ENCODE measurements at regions not wholly inside any gene's neighbourhood (a gene's known extent, or its start where the extent isn't known, plus 50 kb on each side); places are given as distances from the start of the nearest gene placed in this dataset.

GRCh38 chr5:130995851-130996250 is 169.2 kb downstream of the HINT1 start:
- Histone ChIP-seq H3K27me3 (no peaks in the 10 kb centered on the region), H3K36me3 (no peaks in the 10 kb centered on the region), H3K9me3 (no peaks in the 10 kb centered on the region), H3K4me1 (no peaks in the 10 kb centered on the region), H3K27ac (no peak overlapping the region), H3K4me3 (no peak overlapping the region)
- ATAC-seq: no peak
- WGBS (ENCODE audit: insufficient coverage, low coverage, low lambda C conversion rate, missing lambda C conversion rate): 73% methylated on average over 4 of the region's 23 CpGs
- intact Hi-C loops (cut with DNase I): no loop called here
- DNase-seq: no peak
- no peak for TF ChIP-seq POLR2A (IDR thresholded peaks at IDR 0.05)
- no peak for TF ChIP-seq CTCF (IDR thresholded peaks at IDR 0.05)

DNA sequence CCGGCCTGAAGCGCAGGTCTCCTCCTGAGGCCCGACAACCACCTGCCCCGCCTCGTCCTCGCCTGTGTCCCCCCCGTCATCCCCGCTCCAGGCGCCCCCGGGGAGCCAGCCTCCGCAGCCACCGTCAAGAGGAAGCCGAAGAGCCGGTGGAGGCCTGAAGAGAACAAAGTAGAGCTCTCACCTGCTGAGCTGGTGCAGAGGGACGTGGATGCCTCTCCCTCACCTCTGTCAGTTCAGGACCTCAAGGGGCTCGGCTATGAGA is 169.9 kb downstream of the HINT1 start:
- H3K4me3 ChIP-seq: no peak overlapping the region
- 44% methylated on average over 2 of the region's 16 CpGs for WGBS (ENCODE audit: insufficient coverage, low coverage, low lambda C conversion rate, missing lambda C conversion rate)
- H3K27ac ChIP-seq: no peak overlapping the region
- no peaks in the 10 kb centered on the region for H3K36me3 ChIP-seq
- ATAC-seq: no peak
- H3K27me3 ChIP-seq: no peaks in the 10 kb centered on the region
- intact Hi-C loops (cut with DNase I): no loop called here
- no peak for DNase-seq
- no peaks in the 10 kb centered on the region for H3K9me3 ChIP-seq
- H3K4me1 ChIP-seq: no peaks in the 10 kb centered on the region
- TF ChIP-seq CTCF (IDR thresholded peaks at IDR 0.05) (no peak), POLR2A (IDR thresholded peaks at IDR 0.05) (no peak)

DNA sequence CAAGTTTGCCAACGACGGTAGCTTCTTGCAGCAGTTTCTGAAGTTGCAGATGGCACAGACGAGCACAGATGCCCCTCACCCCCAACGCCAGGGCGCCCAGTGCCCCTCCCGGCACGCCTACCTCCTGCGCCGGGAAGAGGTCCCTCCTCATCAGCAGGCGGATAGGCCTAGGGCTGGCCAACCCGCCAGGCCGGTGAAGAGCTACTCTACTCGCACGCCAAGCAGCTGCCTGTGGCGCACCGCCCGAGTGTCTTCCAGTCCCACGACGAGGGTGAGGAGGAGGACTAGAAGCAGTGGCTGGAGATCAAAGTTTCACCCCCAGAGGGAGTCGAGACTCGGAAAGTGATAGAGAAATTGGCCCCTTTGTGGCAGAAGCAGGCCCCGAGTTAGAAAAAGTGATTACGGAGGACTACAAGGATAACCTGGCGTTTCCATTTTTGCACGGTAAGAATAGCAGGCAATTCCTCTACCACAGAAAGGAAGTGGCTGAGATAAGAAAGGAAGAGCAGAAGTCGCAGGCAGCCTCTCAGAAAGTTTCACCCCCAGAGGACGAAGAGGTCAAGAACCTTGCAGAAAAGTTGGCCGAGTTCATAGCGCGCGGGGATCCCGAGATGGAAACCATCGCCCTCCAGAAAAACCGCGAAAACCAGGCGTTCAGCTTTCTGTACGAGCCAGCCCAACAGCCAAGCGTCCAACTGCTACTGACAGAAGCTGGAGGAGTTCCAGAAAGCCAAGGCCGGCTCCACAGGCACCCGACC is 170.4 kb downstream of the HINT1 start:
- WGBS (ENCODE audit: insufficient coverage, low coverage, low lambda C conversion rate, missing lambda C conversion rate): 55% methylated on average over 10 of the region's 40 CpGs
- no peak for DNase-seq

DNA sequence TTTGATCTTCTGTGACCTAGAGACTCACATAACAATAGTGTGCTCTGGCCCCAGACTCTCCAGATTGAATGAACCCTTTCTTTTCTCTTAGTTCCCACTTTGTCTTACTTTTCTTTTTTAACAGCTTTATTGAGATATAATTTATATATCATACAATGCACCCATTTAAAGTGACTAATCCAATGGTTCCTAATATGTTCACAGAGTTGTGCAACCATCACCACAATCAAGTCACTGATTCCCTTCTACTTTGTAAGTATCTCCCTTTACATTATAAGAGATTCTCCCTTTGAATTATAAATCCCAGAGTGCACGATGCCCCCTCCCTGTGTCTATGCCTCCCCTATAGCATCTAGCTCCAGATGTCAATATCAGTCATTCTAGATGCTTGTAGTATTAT is 172.4 kb downstream of the HINT1 start:
- no peak overlapping the region for H3K4me3 ChIP-seq
- H3K4me1 ChIP-seq: no peaks in the 10 kb centered on the region
- H3K9me3 ChIP-seq: no peaks in the 10 kb centered on the region
- TF ChIP-seq POLR2A (IDR thresholded peaks at IDR 0.05): no peak
- no peak for TF ChIP-seq CTCF (IDR thresholded peaks at IDR 0.05)
- intact Hi-C loops (cut with DNase I): no loop called here
- no peaks in the 10 kb centered on the region for H3K27me3 ChIP-seq
- no peak overlapping the region for H3K27ac ChIP-seq
- ATAC-seq (no peak), DNase-seq (no peak)
- no peaks in the 10 kb centered on the region for H3K36me3 ChIP-seq
- WGBS (ENCODE audit: insufficient coverage, low coverage, low lambda C conversion rate, missing lambda C conversion rate): 5% methylated on average over 1 of the region's 1 CpG

More for the DNA sequence above, 170.4 kb downstream of the HINT1 start:
- no peaks in the 10 kb centered on the region for H3K9me3 ChIP-seq
- H3K36me3 ChIP-seq: no peaks in the 10 kb centered on the region
- no peak for TF ChIP-seq POLR2A (IDR thresholded peaks at IDR 0.05)
- no peak for TF ChIP-seq CTCF (IDR thresholded peaks at IDR 0.05)
- H3K4me3 ChIP-seq: no peak overlapping the region
- intact Hi-C loops (cut with DNase I): no loop called here
- H3K4me1 ChIP-seq: no peaks in the 10 kb centered on the region
- no peak for ATAC-seq
- no peak overlapping the region for H3K27ac ChIP-seq
- no peaks in the 10 kb centered on the region for H3K27me3 ChIP-seq

DNA sequence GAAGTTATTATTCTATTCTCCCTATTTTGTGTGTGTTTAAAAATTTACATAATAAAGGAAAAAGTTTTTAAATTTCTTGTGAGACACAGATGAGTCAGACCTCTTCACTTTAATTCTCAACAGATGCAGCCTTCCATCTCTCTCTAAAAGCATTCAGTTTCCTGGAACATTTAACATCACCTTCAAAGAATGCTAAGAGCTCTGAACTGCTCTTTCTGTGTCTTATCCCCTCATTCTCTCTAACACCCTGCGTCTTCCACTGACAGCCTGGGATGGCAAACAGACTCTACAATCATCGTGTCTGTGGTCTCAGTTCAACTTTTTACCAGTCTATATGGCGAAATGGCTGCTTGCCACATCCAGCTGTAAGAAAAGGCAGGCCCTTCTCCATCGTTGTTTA is 173.0 kb downstream of the HINT1 start:
- intact Hi-C loops (cut with DNase I): no loop called here
- H3K4me3 ChIP-seq: no peak overlapping the region
- H3K27me3 ChIP-seq: no peaks in the 10 kb centered on the region
- H3K27ac ChIP-seq: no peak overlapping the region
- H3K9me3 ChIP-seq: no peaks in the 10 kb centered on the region
- ATAC-seq (no peak), DNase-seq (no peak)
- H3K36me3 ChIP-seq: no peaks in the 10 kb centered on the region
- no peak for TF ChIP-seq CTCF (IDR thresholded peaks at IDR 0.05)
- TF ChIP-seq POLR2A (IDR thresholded peaks at IDR 0.05): no peak
- no peaks in the 10 kb centered on the region for H3K4me1 ChIP-seq
- WGBS (ENCODE audit: insufficient coverage, low coverage, low lambda C conversion rate, missing lambda C conversion rate): 27% methylated on average over 4 of the region's 4 CpGs

Data from right lobe of liver (tissue), 6 donors.